Activated T-helper 1 cell treated with anti-CD3 and anti-CD28 coated beads, Interleukin-12 subunit alpha, Interleukin-12 subunit beta, Interleukin-2, Interleukin-4 antibody, amounts not matched to agents 30 ng/mL and 10 ng/mL and 1 ng/mL, durations not matched to agents 14 hours and 24 hours and 36 hours (primary cell): ENCODE measurements at regions not wholly inside any gene's neighbourhood (a gene's known extent, or its start where the extent isn't known, plus 50 kb on each side); places are given as distances from the start of the nearest gene placed in this dataset.

ENCODE experiments used
- DNase-seq: peaks from one replicate; pipeline ENCODE4 v3.0.0; 2021; ENCODE audit warnings: low spot score
- H3K27ac Mint-ChIP-seq: one replicate; pipeline ENCODE4 v1.8.0; 2021; ENCODE audit warnings: mild to moderate bottlenecking, mixed read lengths
- H3K27me3 Mint-ChIP-seq: one replicate; pipeline ENCODE4 v1.8.0; 2022; ENCODE audit warnings: mild to moderate bottlenecking, moderate library complexity, mixed read lengths; ENCODE audit not compliant: insufficient read depth
- H3K36me3 Mint-ChIP-seq: one replicate; pipeline ENCODE4 v1.8.0; 2021; ENCODE audit warnings: low read depth, mixed read lengths
- H3K4me1 Mint-ChIP-seq: one replicate; pipeline ENCODE4 v1.8.0; 2021; ENCODE audit warnings: low read depth, mixed read lengths
- H3K4me3 Mint-ChIP-seq: one replicate; pipeline ENCODE4 v1.8.0; 2021; ENCODE audit warnings: mild to moderate bottlenecking, moderate library complexity, mixed read lengths
- H3K9me3 Mint-ChIP-seq: one replicate; pipeline ENCODE4 v1.8.0; 2021; ENCODE audit warnings: mixed read lengths
- intact Hi-C: fragments of 100-400 bp; cut with micrococcal nuclease; formaldehyde crosslinking; loops from one replicate; pipeline ENCODE4 v1.15.1; 2024

- Mint-ChIP-seq H3K27ac (no peak overlapping the region), H3K27me3 (peaks cover 12% of the 10 kb centered on the region), H3K4me1 (no peaks in the 10 kb centered on the region), H3K36me3 (no peaks in the 10 kb centered on the region), H3K4me3 (no peak overlapping the region), H3K9me3 (peaks cover 3% of the 10 kb centered on the region)
- DNase-seq: no peak
- intact Hi-C loops: no loop called here
These were observed 62.9 kb upstream of the SPON1 start for GRCh38 chr11:13899603-13900002.

DNA sequence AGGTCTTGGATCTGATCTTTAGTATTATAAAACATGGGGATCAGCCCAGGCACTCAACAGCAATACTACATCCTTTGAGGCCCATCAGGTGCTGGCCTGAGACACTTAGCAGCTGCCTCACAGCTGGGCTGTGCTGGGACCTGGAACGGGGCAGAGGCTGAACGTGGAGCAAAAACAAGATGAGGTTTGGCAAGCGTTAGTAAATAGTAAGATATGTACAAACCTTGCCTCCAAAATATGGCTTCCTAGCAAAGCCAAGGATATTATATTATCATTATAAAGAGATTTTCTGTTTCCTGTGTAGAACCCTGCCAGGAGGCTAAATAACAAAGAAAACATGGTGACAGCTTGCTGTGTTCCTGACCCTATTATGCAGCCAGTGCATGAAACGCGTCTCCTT, 60.0 kb upstream of the SPON1 start:
- H3K4me3 Mint-ChIP-seq: no peak overlapping the region
- no peaks in the 10 kb centered on the region for H3K4me1 Mint-ChIP-seq
- H3K27me3 Mint-ChIP-seq: peaks cover 17% of the 10 kb centered on the region
- H3K36me3 Mint-ChIP-seq: no peaks in the 10 kb centered on the region
- DNase-seq: no peak
- no peak overlapping the region for H3K27ac Mint-ChIP-seq
- intact Hi-C loops: no loop called here
- peaks cover 17% of the 10 kb centered on the region for H3K9me3 Mint-ChIP-seq

DNA sequence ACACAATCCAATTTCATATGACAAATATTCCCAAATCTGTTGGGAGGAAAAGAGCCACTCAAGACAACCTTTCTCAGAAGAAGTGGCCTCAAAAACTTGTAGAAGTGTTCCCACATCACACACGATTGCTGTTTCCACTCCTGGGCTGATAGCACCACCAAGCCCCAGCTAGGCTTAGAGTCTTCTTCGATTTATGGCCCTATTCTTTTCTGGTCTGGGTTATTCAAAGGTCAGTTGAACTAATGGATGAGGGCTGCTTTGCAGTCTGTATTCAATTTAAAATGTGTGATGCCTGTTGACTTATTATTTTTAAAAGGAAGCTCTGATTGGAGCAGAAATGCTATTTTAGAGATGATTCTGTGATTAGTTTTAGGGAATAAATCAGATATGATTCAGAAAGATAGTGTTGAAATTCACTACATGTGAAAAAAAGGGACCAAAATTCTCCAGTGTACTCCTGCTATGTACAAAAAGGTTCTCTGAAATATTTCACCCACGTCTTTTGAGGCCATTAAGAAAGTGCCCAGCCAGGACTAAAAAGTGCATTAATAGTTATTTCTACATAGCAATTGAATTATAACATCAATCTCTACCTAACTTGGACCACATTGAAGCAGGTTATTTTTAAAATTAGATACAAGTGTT, 57.3 kb upstream of the SPON1 start:
- intact Hi-C loops: no loop called here
- H3K4me1 Mint-ChIP-seq: no peaks in the 10 kb centered on the region
- no peak overlapping the region for H3K4me3 Mint-ChIP-seq
- H3K36me3 Mint-ChIP-seq: peaks cover 1% of the 10 kb centered on the region
- H3K27ac Mint-ChIP-seq: no peak overlapping the region
- H3K27me3 Mint-ChIP-seq: peaks cover 13% of the 10 kb centered on the region
- no peak for DNase-seq
- H3K9me3 Mint-ChIP-seq: peaks cover 31% of the 10 kb centered on the region

DNA sequence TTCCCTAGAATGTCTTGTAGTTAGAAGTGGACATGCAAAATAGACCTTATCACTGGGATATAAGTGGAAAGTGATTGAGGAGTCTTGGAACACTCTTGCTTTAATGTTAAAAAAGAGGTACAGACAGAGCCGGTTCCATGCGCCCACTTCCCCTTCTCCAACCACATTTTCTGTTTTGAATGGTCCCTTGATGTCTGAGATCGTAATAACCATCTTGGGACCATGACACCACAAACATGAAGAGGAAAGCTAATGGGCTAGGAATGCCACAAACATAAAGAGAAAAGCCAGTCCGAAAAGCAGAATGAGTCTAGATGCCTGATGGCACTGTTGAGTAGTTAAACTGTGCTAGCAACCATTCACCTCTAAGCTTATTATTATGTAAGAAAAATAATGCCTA, 54.8 kb upstream of the SPON1 start:
- Mint-ChIP-seq H3K4me1 (no peaks in the 10 kb centered on the region), H3K27me3 (peaks cover 8% of the 10 kb centered on the region), H3K9me3 (peaks cover 31% of the 10 kb centered on the region), H3K27ac (no peak overlapping the region), H3K36me3 (peaks cover 1% of the 10 kb centered on the region), H3K4me3 (no peak overlapping the region)
- intact Hi-C loops: no loop called here
- no peak for DNase-seq

- Mint-ChIP-seq H3K27me3 (peaks cover 8% of the 10 kb centered on the region), H3K36me3 (peaks cover 1% of the 10 kb centered on the region)
- no peak for DNase-seq
These were observed 54.0 kb upstream of the SPON1 start for GRCh38 chr11:13908535-13908934.

More at GRCh38 chr11:13908535-13908934, 54.0 kb upstream of the SPON1 start:
- H3K4me3 Mint-ChIP-seq: no peak overlapping the region
- no peaks in the 10 kb centered on the region for H3K4me1 Mint-ChIP-seq
- peaks cover 31% of the 10 kb centered on the region for H3K9me3 Mint-ChIP-seq
- intact Hi-C loops: no loop called here
- no peak overlapping the region for H3K27ac Mint-ChIP-seq
